ENCODE measurements at regions not wholly inside any gene's neighbourhood (a gene's known extent, or its start where the extent isn't known, plus 50 kb on each side); places are given as distances from the start of the nearest gene placed in this dataset.

GRCh38 chr9:22265038-22265437 lies 181.6 kb upstream of the DMRTA1 start:
- DNase-seq: no peak
- Mint-ChIP-seq H3K9me3 (ENCODE audit: unreplicated experiment) (peaks cover 15% of the 10 kb centered on the region), H3K4me1 (ENCODE audit: low read depth, unreplicated experiment) (no peaks in the 10 kb centered on the region), H3K27ac (ENCODE audit: unreplicated experiment) (no peak overlapping the region), H3K36me3 (ENCODE audit: insufficient read depth, unreplicated experiment) (no peaks in the 10 kb centered on the region), H3K4me3 (ENCODE audit: unreplicated experiment) (no peak overlapping the region), H3K27me3 (ENCODE audit: insufficient read depth, unreplicated experiment) (peaks cover 4% of the 10 kb centered on the region)
- no TSS peak for BruUV-seq (replicated peaks)
- CTCF ChIA-PET: no interaction called here
- POLR2A ChIA-PET: no interaction called here
- intact Hi-C loops (cut with micrococcal nuclease; ENCODE audit: unreplicated experiment): no loop called here
- Histone ChIP-seq H3K9me3 (no peaks in the 10 kb centered on the region), H3K4me3 (ENCODE audit: low read depth, low read length) (no peak overlapping the region), H3K27me3 (replicated peaks; ENCODE audit: control insufficient read depth, insufficient read depth, low read length) (no peaks in the 10 kb centered on the region), H3K36me3 (ENCODE audit: control insufficient read depth, insufficient read depth, low read length) (no peaks in the 10 kb centered on the region), H3K4me1 (no peaks in the 10 kb centered on the region)
- no peak for TF ChIP-seq CTCF (IDR thresholded peaks at IDR 0.05; ENCODE audit: insufficient read depth in 1 of 2, low read depth in 1 of 2, low read length in 1 of 2, severe bottlenecking in 1 of 2, unreplicated experiment in 1 of 2)

- no peaks in the 10 kb centered on the region for H3K9me3 ChIP-seq
- intact Hi-C loops (cut with micrococcal nuclease; ENCODE audit: unreplicated experiment): no loop called here
- Mint-ChIP-seq H3K9me3 (ENCODE audit: unreplicated experiment) (peaks cover 15% of the 10 kb centered on the region), H3K27ac (ENCODE audit: unreplicated experiment) (no peak overlapping the region), H3K4me3 (ENCODE audit: unreplicated experiment) (no peak overlapping the region), H3K36me3 (ENCODE audit: insufficient read depth, unreplicated experiment) (no peaks in the 10 kb centered on the region), H3K27me3 (ENCODE audit: insufficient read depth, unreplicated experiment) (peaks cover 4% of the 10 kb centered on the region), H3K4me1 (ENCODE audit: low read depth, unreplicated experiment) (no peaks in the 10 kb centered on the region)
- DNase-seq: no peak
- H3K4me1 ChIP-seq: no peaks in the 10 kb centered on the region
- no peak for TF ChIP-seq CTCF (IDR thresholded peaks at IDR 0.05; ENCODE audit: insufficient read depth in 1 of 2, low read depth in 1 of 2, low read length in 1 of 2, severe bottlenecking in 1 of 2, unreplicated experiment in 1 of 2)
- BruUV-seq (replicated peaks): no TSS peak
- H3K27me3 ChIP-seq (replicated peaks; ENCODE audit: control insufficient read depth, insufficient read depth, low read length): no peaks in the 10 kb centered on the region
- no peaks in the 10 kb centered on the region for H3K36me3 ChIP-seq (ENCODE audit: control insufficient read depth, insufficient read depth, low read length)
- CTCF ChIA-PET: no interaction called here
- POLR2A ChIA-PET: no interaction called here
- H3K4me3 ChIP-seq (ENCODE audit: low read depth, low read length): no peak overlapping the region
These were observed 181.1 kb upstream of the DMRTA1 start for GRCh38 chr9:22265534-22265933.

GRCh38 chr9:22274477-22274876 lies 172.1 kb upstream of the DMRTA1 start:
- Histone ChIP-seq H3K4me1 (no peaks in the 10 kb centered on the region), H3K9me3 (no peaks in the 10 kb centered on the region), H3K4me3 (ENCODE audit: low read depth, low read length) (no peak overlapping the region), H3K27me3 (replicated peaks; ENCODE audit: control insufficient read depth, insufficient read depth, low read length) (no peaks in the 10 kb centered on the region), H3K36me3 (ENCODE audit: control insufficient read depth, insufficient read depth, low read length) (no peaks in the 10 kb centered on the region)
- no peak for DNase-seq
- TF ChIP-seq CTCF (IDR thresholded peaks at IDR 0.05; ENCODE audit: insufficient read depth in 1 of 2, low read depth in 1 of 2, low read length in 1 of 2, severe bottlenecking in 1 of 2, unreplicated experiment in 1 of 2): no peak
- no peaks in the 10 kb centered on the region for H3K9me3 Mint-ChIP-seq (ENCODE audit: unreplicated experiment)
- CTCF ChIA-PET: no interaction called here
- POLR2A ChIA-PET: no interaction called here
- no peak overlapping the region for H3K27ac Mint-ChIP-seq (ENCODE audit: unreplicated experiment)
- H3K4me1 Mint-ChIP-seq (ENCODE audit: low read depth, unreplicated experiment): no peaks in the 10 kb centered on the region
- BruUV-seq (replicated peaks): no TSS peak
- no peak overlapping the region for H3K4me3 Mint-ChIP-seq (ENCODE audit: unreplicated experiment)
- H3K36me3 Mint-ChIP-seq (ENCODE audit: insufficient read depth, unreplicated experiment): no peaks in the 10 kb centered on the region
- intact Hi-C loops (cut with micrococcal nuclease; ENCODE audit: unreplicated experiment): no loop called here
- H3K27me3 Mint-ChIP-seq (ENCODE audit: insufficient read depth, unreplicated experiment): no peaks in the 10 kb centered on the region

All from Caco-2 (cell line).